ENCODE measurements at regions not wholly inside any gene's neighbourhood (a gene's known extent, or its start where the extent isn't known, plus 50 kb on each side); places are given as distances from the start of the nearest gene placed in this dataset.

DNA sequence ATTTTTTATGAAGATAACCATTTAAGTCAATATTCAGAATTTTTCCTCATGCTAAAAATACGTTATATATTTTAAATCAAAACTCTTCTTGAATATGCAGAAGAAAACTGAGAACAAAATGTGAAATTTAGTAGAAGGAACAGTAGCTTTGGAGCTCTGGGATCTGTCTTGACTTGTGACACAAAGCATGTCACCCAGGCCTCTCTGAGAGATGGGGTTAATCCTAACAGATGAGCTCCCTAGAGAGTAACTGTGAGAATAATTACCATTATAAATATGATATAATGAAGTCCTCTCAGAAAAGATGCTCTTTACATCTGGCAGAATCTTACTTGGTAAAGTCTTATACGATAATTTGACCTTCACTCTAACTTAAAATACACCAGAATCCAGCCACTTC, 272.0 kb downstream of the PTPRC start:
- no peak for DNase-seq
- Mint-ChIP-seq H3K27me3 (no peaks in the 10 kb centered on the region), H3K36me3 (peaks cover 2 to 14% (median 4%) of the 10 kb centered on the region in 3 donors), H3K4me3 (no peak overlapping the region), H3K27ac (peak overlapping the region in 2 of 10 donors; percentile 27 to 30), H3K4me1 (peaks cover 19 to 36% (median 34%) of the 10 kb centered on the region in 4 donors), H3K9me3 (peaks cover 0 to 11% (median 0%) of the 10 kb centered on the region in 9 donors)
- ATAC-seq = no peak
- POLR2A ChIA-PET = no interaction called here

- peaks cover 0 to 11% (median 0%) of the 10 kb centered on the region in 9 donors for H3K9me3 Mint-ChIP-seq
- H3K27me3 Mint-ChIP-seq = no peaks in the 10 kb centered on the region
- POLR2A ChIA-PET = interaction anchor here (0.6 kb wide), 1 partner anchor 267 kb away, joined by 3 read pairs; no protein-coding TSS in a partner anchor
- H3K4me1 Mint-ChIP-seq = peaks cover 20 to 39% (median 37%) of the 10 kb centered on the region in 4 donors
- DNase-seq = no peak
- no peak for ATAC-seq
- no peak overlapping the region for H3K4me3 Mint-ChIP-seq
- H3K36me3 Mint-ChIP-seq = peaks cover 2 to 12% (median 4%) of the 10 kb centered on the region in 3 donors
- H3K27ac Mint-ChIP-seq = no peak overlapping the region
Measured at GRCh38 chr1:198912046-198912445, 273.2 kb downstream of the PTPRC start.

- H3K27me3 Mint-ChIP-seq = no peaks in the 10 kb centered on the region
- H3K4me1 Mint-ChIP-seq = peaks cover 22 to 48% (median 45%) of the 10 kb centered on the region in 4 donors
- H3K27ac Mint-ChIP-seq = no peak overlapping the region
- peaks cover 0 to 11% (median 0%) of the 10 kb centered on the region in 9 donors for H3K9me3 Mint-ChIP-seq
- ATAC-seq = no peak
- H3K4me3 Mint-ChIP-seq = no peak overlapping the region
- no peak for DNase-seq
- peaks cover 2 to 12% (median 4%) of the 10 kb centered on the region in 3 donors for H3K36me3 Mint-ChIP-seq
- POLR2A ChIA-PET = no interaction called here
Measured at GRCh38 chr1:198913667-198914066, 274.8 kb downstream of the PTPRC start.

DNA sequence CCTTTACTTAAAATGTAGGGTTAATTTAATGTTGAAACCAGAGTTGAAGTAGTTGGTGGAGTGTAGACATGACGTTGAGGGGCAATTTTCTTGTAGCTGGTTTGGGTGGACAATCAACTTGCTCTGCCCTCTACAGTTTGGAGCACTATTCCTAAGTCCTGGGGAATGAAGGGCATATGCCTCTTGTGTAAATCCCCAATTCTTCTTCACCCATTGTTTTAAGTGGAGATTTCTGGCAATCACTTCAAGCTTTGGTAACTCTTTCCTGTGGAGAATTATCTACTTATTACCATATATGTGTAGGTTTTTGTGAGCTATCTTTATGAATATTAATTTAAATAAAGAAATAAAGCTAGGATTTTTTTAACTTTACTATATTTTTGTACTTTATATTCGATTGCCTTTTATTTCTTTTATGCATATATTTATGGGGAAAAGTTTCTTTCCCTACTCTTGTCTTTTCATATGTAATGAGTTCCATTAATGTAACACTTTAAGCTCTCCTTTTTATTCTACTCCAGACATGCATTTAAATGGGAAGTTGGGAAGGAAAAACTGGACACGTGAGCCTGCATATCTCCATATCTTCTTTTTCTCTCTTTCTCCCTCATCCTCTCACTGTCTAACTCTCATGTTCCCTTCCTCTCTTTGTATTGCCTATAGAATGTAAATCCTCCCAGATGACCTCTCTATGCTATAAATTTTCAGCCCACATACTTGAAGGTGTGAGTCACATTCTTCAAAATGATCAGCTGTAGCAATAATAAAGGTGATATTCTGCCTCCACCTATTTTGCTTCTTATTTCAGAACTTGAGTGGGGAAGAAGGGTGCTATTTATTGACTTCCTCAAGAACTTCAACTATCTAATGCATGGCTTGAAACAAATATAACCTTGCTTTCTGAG, 276.7 kb downstream of the PTPRC start:
- Mint-ChIP-seq H3K27ac (peak overlapping the region in 1 of 10 donors; percentile 31), H3K27me3 (no peaks in the 10 kb centered on the region), H3K9me3 (peaks cover 0 to 11% (median 0%) of the 10 kb centered on the region in 9 donors), H3K4me1 (peaks cover 25 to 60% (median 58%) of the 10 kb centered on the region in 4 donors), H3K36me3 (peaks cover 2 to 12% (median 4%) of the 10 kb centered on the region in 3 donors), H3K4me3 (no peak overlapping the region)
- DNase-seq (no peak), ATAC-seq (no peak)
- POLR2A ChIA-PET = no interaction called here

DNA sequence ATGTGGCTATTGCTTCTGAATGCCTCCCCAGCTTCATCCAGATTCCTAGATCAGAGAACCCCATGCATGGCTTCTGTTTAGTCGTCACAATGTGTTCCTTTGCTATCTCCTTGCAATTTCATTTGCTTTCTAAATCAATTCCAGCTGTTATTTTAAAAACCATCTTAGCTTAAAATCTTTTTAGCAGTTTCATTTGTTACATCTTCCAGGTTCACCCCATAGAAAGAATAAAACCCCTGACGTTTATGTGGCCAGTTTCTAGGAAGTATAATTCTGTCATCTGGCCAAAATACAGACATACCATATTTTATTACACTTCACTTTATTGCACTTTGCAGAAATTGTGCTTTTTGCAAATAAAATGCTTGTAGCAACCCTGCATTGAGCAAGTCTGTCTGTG, 278.4 kb downstream of the PTPRC start:
- POLR2A ChIA-PET = no interaction called here
- Mint-ChIP-seq H3K36me3 (peaks cover under 1 to 4% (median 2%) of the 10 kb centered on the region in 3 donors), H3K27ac (peak overlapping the region in 5 of 10 donors; percentile 32 to 88 (median 52))

DNA sequence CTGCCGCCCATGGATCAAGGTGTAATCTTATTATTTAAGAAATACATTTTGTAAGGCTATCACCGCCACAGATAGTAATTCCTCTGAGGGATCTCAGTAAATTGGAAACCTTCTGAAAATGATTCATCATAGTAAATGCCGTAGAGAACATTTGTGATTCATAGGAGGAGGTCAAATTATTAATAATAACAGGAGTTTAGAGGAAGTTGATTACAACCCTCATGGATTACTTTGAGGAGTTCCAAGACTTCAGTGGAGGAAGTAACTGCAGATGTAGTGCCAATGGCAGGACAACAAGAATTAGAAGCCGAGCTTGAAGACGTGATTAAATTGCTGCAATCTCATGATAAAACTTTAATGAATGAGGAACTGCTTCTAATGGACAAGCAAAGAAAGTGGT, 280.1 kb downstream of the PTPRC start:
- ATAC-seq (no peak), DNase-seq (no peak)
- no peaks in the 10 kb centered on the region for H3K27me3 Mint-ChIP-seq
- peak overlapping the region in 7 of 10 donors; percentile 2 to 88 (median 77) for H3K27ac Mint-ChIP-seq
- H3K9me3 Mint-ChIP-seq = no peaks in the 10 kb centered on the region
- POLR2A ChIA-PET = interaction anchor here (0.6 kb wide), 1 partner anchor 11 kb away, joined by 3 read pairs; no protein-coding TSS in a partner anchor
- peaks cover 0 to 6% (median 0%) of the 10 kb centered on the region in 3 donors for H3K36me3 Mint-ChIP-seq
- peak overlapping the region in 7 of 10 donors; percentile 6 to 84 (median 77) for H3K4me3 Mint-ChIP-seq
- H3K4me1 Mint-ChIP-seq = peaks cover 22 to 71% (median 65%) of the 10 kb centered on the region in 4 donors

More for the DNA sequence above, 278.4 kb downstream of the PTPRC start:
- no peak for ATAC-seq
- Mint-ChIP-seq H3K4me3 (no peak overlapping the region), H3K9me3 (peaks cover 0 to 1% (median 0%) of the 10 kb centered on the region in 9 donors), H3K27me3 (no peaks in the 10 kb centered on the region), H3K4me1 (peaks cover 21 to 66% (median 59%) of the 10 kb centered on the region in 4 donors)
- DNase-seq = no peak

DNA sequence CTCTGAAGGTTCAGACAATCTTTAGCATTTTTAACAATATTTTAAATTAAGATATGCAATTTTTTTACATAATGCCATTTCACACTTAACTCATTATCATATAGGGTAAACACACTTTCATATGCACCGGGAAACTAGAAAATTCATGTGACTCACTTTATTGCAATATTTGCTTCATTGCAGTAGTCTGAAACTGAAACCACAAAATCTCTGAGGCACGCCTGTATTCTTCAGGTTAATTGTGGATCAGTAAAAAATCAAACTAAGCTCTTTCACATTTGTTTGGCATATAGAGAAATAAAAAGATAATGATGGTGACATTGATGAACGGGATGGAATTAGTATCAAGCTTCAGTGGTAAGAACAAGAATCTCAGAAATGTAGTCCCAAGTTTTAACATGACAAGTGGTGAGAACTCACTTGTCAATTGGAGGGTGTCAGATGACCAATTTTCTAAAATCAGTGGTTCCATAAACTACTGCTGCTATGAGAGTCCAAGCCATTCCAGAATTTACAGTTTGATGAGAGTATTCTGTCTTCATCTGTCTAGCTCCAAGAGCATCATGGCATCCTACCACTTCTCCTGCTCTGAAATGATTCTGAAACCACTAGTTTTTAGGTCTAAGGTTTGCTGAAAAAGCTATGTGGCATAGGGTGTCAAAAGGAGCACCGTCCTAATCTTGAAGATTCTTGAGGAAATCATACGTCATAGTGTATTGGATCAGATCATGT, 281.0 kb downstream of the PTPRC start:
- H3K9me3 Mint-ChIP-seq = no peaks in the 10 kb centered on the region
- peak overlapping the region; percentile 37 to 88 (median 66) for H3K27ac Mint-ChIP-seq
- H3K36me3 Mint-ChIP-seq = peaks cover 0 to 3% (median 0%) of the 10 kb centered on the region in 3 donors
- H3K4me1 Mint-ChIP-seq = peaks cover 22 to 79% (median 64%) of the 10 kb centered on the region in 4 donors
- ATAC-seq (peak; percentile 59 to 74), DNase-seq (peak in 1 of 10 donors; percentile 23)
- POLR2A ChIA-PET = interaction anchor here (0.7 to 1.3 kb wide), 2 partner anchors 17 to 21 kb away, joined by 3 to 6 read pairs; no protein-coding TSS in a partner anchor
- H3K4me3 Mint-ChIP-seq = peak overlapping the region; percentile 31 to 84 (median 74)
- no peaks in the 10 kb centered on the region for H3K27me3 Mint-ChIP-seq

- Mint-ChIP-seq H3K36me3 (peaks cover 0 to 3% (median 0%) of the 10 kb centered on the region in 3 donors), H3K27ac (peak overlapping the region in 2 of 10 donors; percentile 13 to 61)
Measured at GRCh38 chr1:198922638-198923430, 284.0 kb downstream of the PTPRC start.

GRCh38 chr1:198923993-198924392, 285.2 kb downstream of the PTPRC start:
- POLR2A ChIA-PET = no interaction called here
- ATAC-seq = no peak
- Mint-ChIP-seq H3K27me3 (no peaks in the 10 kb centered on the region), H3K36me3 (peaks cover 0 to 3% (median 0%) of the 10 kb centered on the region in 3 donors), H3K4me1 (peaks cover 11 to 66% (median 52%) of the 10 kb centered on the region in 4 donors), H3K4me3 (no peak overlapping the region), H3K27ac (peak overlapping the region in 3 of 10 donors; percentile 18 to 41 (median 39)), H3K9me3 (no peaks in the 10 kb centered on the region)
- no peak for DNase-seq

More at GRCh38 chr1:198922638-198923430, 284.0 kb downstream of the PTPRC start:
- no peak for ATAC-seq
- Mint-ChIP-seq H3K4me3 (peak overlapping the region in 2 of 10 donors; percentile 3 to 41), H3K9me3 (no peaks in the 10 kb centered on the region), H3K27me3 (no peaks in the 10 kb centered on the region), H3K4me1 (peaks cover 16 to 75% (median 61%) of the 10 kb centered on the region in 4 donors)
- DNase-seq = no peak
- POLR2A ChIA-PET = no interaction called here

- no peak for DNase-seq
- H3K36me3 Mint-ChIP-seq = peaks cover 0 to 3% (median 0%) of the 10 kb centered on the region in 3 donors
- peaks cover 10 to 66% (median 51%) of the 10 kb centered on the region in 4 donors for H3K4me1 Mint-ChIP-seq
- no peak overlapping the region for H3K4me3 Mint-ChIP-seq
- POLR2A ChIA-PET = no interaction called here
- no peaks in the 10 kb centered on the region for H3K9me3 Mint-ChIP-seq
- ATAC-seq = no peak
- H3K27ac Mint-ChIP-seq = peak overlapping the region in 1 of 10 donors; percentile 4
- no peaks in the 10 kb centered on the region for H3K27me3 Mint-ChIP-seq
Measured at GRCh38 chr1:198925567-198925966, 286.7 kb downstream of the PTPRC start.

GRCh38 chr1:198927129-198927528, 288.3 kb downstream of the PTPRC start:
- H3K27ac Mint-ChIP-seq = peak overlapping the region in 3 of 10 donors; percentile 1 to 49 (median 41)
- no peaks in the 10 kb centered on the region for H3K9me3 Mint-ChIP-seq
- no peaks in the 10 kb centered on the region for H3K27me3 Mint-ChIP-seq
- DNase-seq (no peak), ATAC-seq (no peak)
- peak overlapping the region in 1 of 10 donors; percentile 19 for H3K4me3 Mint-ChIP-seq
- peaks cover 10 to 60% (median 47%) of the 10 kb centered on the region in 4 donors for H3K4me1 Mint-ChIP-seq
- peaks cover 0 to 3% (median 0%) of the 10 kb centered on the region in 3 donors for H3K36me3 Mint-ChIP-seq
- POLR2A ChIA-PET = no interaction called here
